ENCODE measurements at regions not wholly inside any gene's neighbourhood (a gene's known extent, or its start where the extent isn't known, plus 50 kb on each side); places are given as distances from the start of the nearest gene placed in this dataset.

GRCh38 chr21:28747464-28747863 lies 245.2 kb downstream of the LTN1 start:
- H3K4me3 ChIP-seq (ENCODE audit: low read depth, low read length): no peak overlapping the region
- no peak for DNase-seq (ENCODE audit: low read depth)
- TF ChIP-seq CTCF (conservative IDR thresholded peaks at IDR 0.05; ENCODE audit: low read depth, low read length): no peak

GRCh38 chr21:28746166-28746565 lies 246.5 kb downstream of the LTN1 start:
- DNase-seq (ENCODE audit: low read depth): no peak
- no peak for TF ChIP-seq CTCF (conservative IDR thresholded peaks at IDR 0.05; ENCODE audit: low read depth, low read length)
- H3K4me3 ChIP-seq (ENCODE audit: low read depth, low read length): no peak overlapping the region

- TF ChIP-seq CTCF (conservative IDR thresholded peaks at IDR 0.05; ENCODE audit: low read depth, low read length): peak; percentile 92
- peak; percentile 96 for DNase-seq (ENCODE audit: low read depth)
- H3K4me3 ChIP-seq (ENCODE audit: low read depth, low read length): peak overlapping the region; percentile 54
These were observed 247.3 kb downstream of the LTN1 start for GRCh38 chr21:28745131-28746016.

DNA sequence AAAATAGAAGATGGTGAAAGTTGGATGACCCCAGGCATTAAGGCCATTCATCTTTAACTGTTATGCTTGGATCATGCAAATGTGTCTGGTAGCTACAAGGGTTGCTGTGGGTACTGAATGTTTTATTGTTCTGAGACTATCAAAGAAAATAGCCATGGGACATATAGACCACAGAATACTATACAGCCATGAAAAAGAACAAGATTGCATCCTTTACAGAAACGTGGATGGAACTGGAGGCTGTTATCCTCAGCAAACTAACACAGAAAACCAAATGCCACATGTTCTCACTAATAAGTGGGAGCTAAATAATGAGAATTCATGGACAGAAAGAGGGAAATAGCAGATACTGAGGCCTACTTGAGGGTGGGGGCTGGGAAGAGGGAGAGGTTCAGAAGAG lies 249.0 kb downstream of the LTN1 start:
- no peak overlapping the region for H3K4me3 ChIP-seq (ENCODE audit: low read depth, low read length)
- no peak for TF ChIP-seq CTCF (conservative IDR thresholded peaks at IDR 0.05; ENCODE audit: low read depth, low read length)
- DNase-seq (ENCODE audit: low read depth): no peak

DNA sequence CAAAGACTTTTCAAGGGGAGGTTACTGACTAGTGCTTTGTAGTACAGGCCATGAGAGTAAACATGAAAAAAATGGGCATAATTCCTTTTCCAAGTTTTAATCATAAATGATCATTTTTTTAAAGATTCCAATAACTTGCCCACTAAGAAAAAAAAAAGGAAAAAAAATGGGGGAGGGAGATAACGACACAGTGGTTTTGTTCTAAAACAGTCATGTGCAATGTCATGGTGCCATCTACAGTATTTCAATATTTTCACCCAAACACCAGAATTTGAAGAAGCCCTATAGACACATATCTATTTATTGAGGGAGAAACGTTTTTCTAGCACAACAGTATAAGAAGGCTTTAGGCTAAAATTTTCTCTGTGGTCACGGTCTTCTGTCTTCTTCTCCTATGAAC lies 250.2 kb downstream of the LTN1 start:
- peak; percentile 24 for TF ChIP-seq CTCF (conservative IDR thresholded peaks at IDR 0.05; ENCODE audit: low read depth, low read length)
- DNase-seq (ENCODE audit: low read depth): peak; percentile 60
- no peak overlapping the region for H3K4me3 ChIP-seq (ENCODE audit: low read depth, low read length)

- DNase-seq (ENCODE audit: low read depth): no peak
- TF ChIP-seq CTCF (conservative IDR thresholded peaks at IDR 0.05; ENCODE audit: low read depth, low read length): no peak
- H3K4me3 ChIP-seq (ENCODE audit: low read depth, low read length): no peak overlapping the region
These were observed 252.6 kb downstream of the LTN1 start for GRCh38 chr21:28740125-28740524.

- H3K4me3 ChIP-seq (ENCODE audit: low read depth, low read length): no peak overlapping the region
- no peak for DNase-seq (ENCODE audit: low read depth)
- TF ChIP-seq CTCF (conservative IDR thresholded peaks at IDR 0.05; ENCODE audit: low read depth, low read length): no peak
These were observed 253.8 kb downstream of the LTN1 start for GRCh38 chr21:28738882-28739281.

Data from choroid plexus epithelial cell (primary cell).